Neural cell (in vitro differentiated cells): ENCODE measurements at regions not wholly inside any gene's neighbourhood (a gene's known extent, or its start where the extent isn't known, plus 50 kb on each side); places are given as distances from the start of the nearest gene placed in this dataset.

Source experiments
- H2AFZ ChIP-seq: fragments of 200-600, 300-800 bp; sonication (generic), shearing (Covaris generic); 2 replicates; pipeline ENCODE4 v1.6.0; 2014; ENCODE audit warnings: low read depth, mild to moderate bottlenecking, antibody characterized with exemption, low read length, moderate library complexity
- H3F3A ChIP-seq: fragments of 200-600 bp; shearing (Covaris generic); 2 replicates; pipeline ENCODE4 v1.6.1; 2016; ENCODE audit warnings: mild to moderate bottlenecking, moderate library complexity, mixed read lengths, antibody characterized with exemption, low read length; ENCODE audit not compliant: insufficient read depth, poor library complexity, severe bottlenecking
- H3K27ac ChIP-seq: fragments of 200-600, 300-800 bp; sonication (generic), shearing (Covaris generic); 2 replicates; pipeline ENCODE4 v1.5.1; 2014; ENCODE audit warnings: mild to moderate bottlenecking, low read length, moderate library complexity
- H3K27me3 ChIP-seq: fragments of 300-800, 200-600 bp; sonication (generic), shearing (Covaris generic); 2 replicates; pipeline ENCODE4 v1.6.0; 2014; ENCODE audit warnings: mild to moderate bottlenecking, low read depth, low read length, moderate library complexity; ENCODE audit not compliant: insufficient read depth
- H3K36me3 ChIP-seq: fragments of 300-800, 200-600 bp; sonication (generic), shearing (Covaris generic); 2 replicates; pipeline ENCODE4 v1.5.1; 2014; ENCODE audit warnings: mild to moderate bottlenecking, antibody characterized with exemption, low read length, moderate library complexity; ENCODE audit not compliant: insufficient read depth
- H3K4me2 ChIP-seq: fragments of 300-800, 200-600 bp; sonication (generic), shearing (Covaris generic); 2 replicates; pipeline ENCODE4 v1.6.0; 2014; ENCODE audit warnings: mild to moderate bottlenecking, low read length
- H3K4me3 ChIP-seq: fragments of 300-800, 200-600 bp; sonication (generic), shearing (Covaris generic); 2 replicates; pipeline ENCODE4 v1.5.1; 2014; ENCODE audit warnings: mild to moderate bottlenecking, low read length, moderate library complexity
- H3K79me2 ChIP-seq: fragments of 200-600 bp; shearing (Covaris generic); replicated peaks from 2 replicates; pipeline ENCODE4 v1.6.0; 2014; ENCODE audit warnings: mild to moderate bottlenecking, low read length, moderate library complexity; ENCODE audit not compliant: insufficient read depth
- H3K9ac ChIP-seq: fragments of 300-800, 200-600 bp; sonication (generic), shearing (Covaris generic); 2 replicates; pipeline ENCODE4 v1.6.1; 2016; ENCODE audit warnings: mild to moderate bottlenecking, low read length, mixed read lengths
- H3K9me2 ChIP-seq: fragments of 200-600 bp; shearing (Covaris generic); 2 replicates; pipeline ENCODE4 v1.6.1; 2016; ENCODE audit warnings: mild to moderate bottlenecking, low read length, mixed read lengths; ENCODE audit not compliant: insufficient read depth
- H3K9me3 ChIP-seq: fragments of 200-600, 300-800 bp; sonication (generic), shearing (Covaris generic); 2 replicates; pipeline ENCODE4 v1.6.1; 2016; ENCODE audit warnings: mild to moderate bottlenecking, mixed run types, low read length, moderate library complexity, mixed read lengths
- H4K20me1 ChIP-seq: fragments of 200-600 bp; shearing (Covaris generic); 2 replicates; pipeline ENCODE4 v1.6.1; 2016; ENCODE audit warnings: mild to moderate bottlenecking, mixed run types; ENCODE audit not compliant: insufficient read depth
- CTCF ChIP-seq: fragments of 450-650 bp; IDR thresholded peaks from 2 replicates; pipeline ENCODE4 v1.5.1; 2014; ENCODE audit warnings: antibody characterized with exemption, mild to moderate bottlenecking, moderate library complexity; ENCODE audit not compliant: poor library complexity, severe bottlenecking
- EP300 ChIP-seq: fragments of 450-650 bp; conservative IDR thresholded peaks from 2 replicates; pipeline ENCODE4 v1.6.1; 2014; ENCODE audit warnings: antibody characterized with exemption, mild to moderate bottlenecking, moderate library complexity; ENCODE audit not compliant: poor library complexity, severe bottlenecking
- EZH2 ChIP-seq: fragments of 200-600, 300-800 bp; shearing (Covaris generic), sonication (generic); IDR thresholded peaks from 2 replicates; pipeline ENCODE4 v1.6.1; 2014; ENCODE audit warnings: antibody characterized with exemption, low read length, borderline replicate concordance, mild to moderate bottlenecking; ENCODE audit not compliant: insufficient read depth, poor library complexity, severe bottlenecking
- MXI1 ChIP-seq: fragments of 450-650 bp; conservative IDR thresholded peaks from 2 replicates; pipeline ENCODE4 v1.6.1; 2014; ENCODE audit warnings: antibody characterized with exemption, mild to moderate bottlenecking; ENCODE audit not compliant: poor library complexity, severe bottlenecking
- POLR2AphosphoS5 ChIP-seq: IDR thresholded peaks from 2 replicates; pipeline ENCODE4 v1.6.1; 2012
- RAD21 ChIP-seq: fragments of 450-650 bp; conservative IDR thresholded peaks from 2 replicates; pipeline ENCODE4 v1.6.1; 2014; ENCODE audit warnings: antibody characterized with exemption, mild to moderate bottlenecking, moderate library complexity
- REST ChIP-seq: IDR thresholded peaks from 2 replicates; pipeline ENCODE4 v1.6.1; 2012; ENCODE audit warnings: borderline replicate concordance
- SMC3 ChIP-seq: fragments of 450-650 bp; conservative IDR thresholded peaks from 2 replicates; pipeline ENCODE4 v1.6.1; 2014; ENCODE audit warnings: antibody characterized with exemption, mild to moderate bottlenecking, moderate library complexity; ENCODE audit not compliant: poor library complexity
- TAF1 ChIP-seq: IDR thresholded peaks from 2 replicates; pipeline ENCODE4 v1.6.1; 2012; ENCODE audit warnings: low read depth

- Histone ChIP-seq H2AFZ (no peak overlapping the region), H4K20me1 (no peaks in the 10 kb centered on the region), H3K9ac (no peak overlapping the region), H3K4me2 (no peak overlapping the region), H3K27me3 (no peaks in the 10 kb centered on the region), H3K36me3 (no peaks in the 10 kb centered on the region), H3F3A (peaks cover 8% of the 10 kb centered on the region), H3K9me2 (no peaks in the 10 kb centered on the region), H3K9me3 (no peaks in the 10 kb centered on the region), H3K27ac (no peak overlapping the region), H3K79me2 (no peaks in the 10 kb centered on the region), H3K4me3 (no peak overlapping the region)
- TF ChIP-seq EP300 (no peak), TAF1 (no peak), RAD21 (no peak), MXI1 (no peak), SMC3 (no peak), POLR2AphosphoS5 (no peak)
Measured at GRCh38 chr3:64813326-64813725, 125.5 kb upstream of the ADAMTS9 start.

GRCh38 chr3:64809086-64809485 is 121.3 kb upstream of the ADAMTS9 start:
- Histone ChIP-seq H2AFZ (no peak overlapping the region), H3K36me3 (no peaks in the 10 kb centered on the region), H3K27me3 (no peaks in the 10 kb centered on the region), H4K20me1 (no peaks in the 10 kb centered on the region), H3F3A (no peaks in the 10 kb centered on the region), H3K79me2 (no peaks in the 10 kb centered on the region), H3K9me2 (no peaks in the 10 kb centered on the region), H3K4me2 (no peak overlapping the region), H3K4me3 (no peak overlapping the region), H3K27ac (no peak overlapping the region), H3K9me3 (no peaks in the 10 kb centered on the region), H3K9ac (no peak overlapping the region)
- TF ChIP-seq TAF1 = no peak
- no peak for TF ChIP-seq CTCF
- no peak for TF ChIP-seq SMC3
- no peak for TF ChIP-seq REST
- TF ChIP-seq EZH2 = no peak
- TF ChIP-seq RAD21 = no peak
- no peak for TF ChIP-seq EP300
- no peak for TF ChIP-seq POLR2AphosphoS5
- no peak for TF ChIP-seq MXI1

- H3K79me2 ChIP-seq = no peaks in the 10 kb centered on the region
- H2AFZ ChIP-seq = no peak overlapping the region
- H3K27me3 ChIP-seq = no peaks in the 10 kb centered on the region
- TF ChIP-seq EP300 = no peak
- TF ChIP-seq CTCF = no peak
- TF ChIP-seq MXI1 = no peak
- TF ChIP-seq POLR2AphosphoS5 = no peak
- no peak for TF ChIP-seq TAF1
- TF ChIP-seq EZH2 = no peak
- TF ChIP-seq REST = no peak
- TF ChIP-seq SMC3 = no peak
- TF ChIP-seq RAD21 = no peak
- H3K9me2 ChIP-seq = no peaks in the 10 kb centered on the region
- no peaks in the 10 kb centered on the region for H3F3A ChIP-seq
- H4K20me1 ChIP-seq = no peaks in the 10 kb centered on the region
- no peak overlapping the region for H3K27ac ChIP-seq
- H3K9ac ChIP-seq = no peak overlapping the region
- H3K4me3 ChIP-seq = no peak overlapping the region
- no peak overlapping the region for H3K4me2 ChIP-seq
- no peaks in the 10 kb centered on the region for H3K9me3 ChIP-seq
- no peaks in the 10 kb centered on the region for H3K36me3 ChIP-seq
Measured at GRCh38 chr3:64808061-64808460, 120.3 kb upstream of the ADAMTS9 start.
